Panc1 (cell line): ENCODE measurements at regions not wholly inside any gene's neighbourhood (a gene's known extent, or its start where the extent isn't known, plus 50 kb on each side); places are given as distances from the start of the nearest gene placed in this dataset.

Experiments used
- ATAC-seq: fragments of 200-7000 bp; cut with Tn5 transposase; 2 replicates; pipeline ENCODE4 v1.9.1; 2020; ENCODE audit warnings: mild to moderate bottlenecking, moderate library complexity
- BruUV-seq: library from RNA; stranded (reverse); fragments of 400-500 nt; replicated peaks from 2 replicates; lab custom pipeline; 2021; lab: Mats Ljungman, UMichigan
- CTCF ChIA-PET: fragments of 300-600 bp; sonication (Branson Sonifier 250); formaldehyde crosslinking; loops from one replicate; lab custom pipeline; 2022; ENCODE audit warnings: antibody characterized with exemption; lab: Charles Lee
- POLR2A ChIA-PET: fragments of 300-600 bp; sonication (Branson Sonifier 250); formaldehyde crosslinking; loops from one replicate; lab custom pipeline; 2022; ENCODE audit warnings: antibody characterized with exemption; lab: Charles Lee
- DNase-seq: peaks from one replicate; pipeline ENCODE4 v3.0.0-alpha.2; 2010; ENCODE audit warnings: low read depth, low spot score
- H3K27ac ChIP-seq: 2 replicates; pipeline ENCODE4 v1.5.1; 2011; ENCODE audit warnings: mild to moderate bottlenecking, low read length, inconsistent platforms
- H3K27me3 ChIP-seq: fragments of 200-500 bp; sonication (Bioruptor generic); 2 replicates; pipeline ENCODE4 v1.6.0; 2014; ENCODE audit warnings: low read length, inconsistent platforms; ENCODE audit not compliant: control insufficient read depth, insufficient read depth
- H3K36me3 ChIP-seq: fragments of 200-500 bp; sonication (Bioruptor generic); 2 replicates; pipeline ENCODE4 v1.5.1; 2014; ENCODE audit warnings: inconsistent platforms, mild to moderate bottlenecking, low read length, moderate library complexity; ENCODE audit not compliant: control insufficient read depth, insufficient read depth
- H3K4me1 ChIP-seq: 2 replicates; pipeline ENCODE4 v1.5.1; 2011; ENCODE audit warnings: inconsistent platforms, mild to moderate bottlenecking, low read length, moderate library complexity; ENCODE audit not compliant: control insufficient read depth, insufficient read depth
- H3K4me3 ChIP-seq, 2 experiments: 2 replicates each; pipeline ENCODE4 v1.5.1; 2011 to 2012; ENCODE audit warnings: low read depth in 2 of 2, low read length in 2 of 2, mild to moderate bottlenecking in 2 of 2, inconsistent platforms in 1 of 2, moderate library complexity in 1 of 2
- H3K9me3 ChIP-seq: fragments of 200-500 bp; sonication (Bioruptor generic); 2 replicates; pipeline ENCODE4 v1.5.1; 2014; ENCODE audit warnings: low read depth, mild to moderate bottlenecking, inconsistent platforms, low read length, moderate library complexity; ENCODE audit not compliant: control insufficient read depth, insufficient read depth
- POLR2AphosphoS5 ChIP-seq: IDR thresholded peaks from 2 replicates; pipeline ENCODE4 v1.6.1; 2012; ENCODE audit warnings: mild to moderate bottlenecking, low read depth, low read length, moderate library complexity
- SIN3A ChIP-seq: IDR thresholded peaks from 2 replicates; pipeline ENCODE4 v1.6.1; 2012; ENCODE audit warnings: low read depth, mild to moderate bottlenecking, low read length, moderate library complexity, borderline replicate concordance; ENCODE audit not compliant: insufficient read depth
- TCF7L2 ChIP-seq: IDR thresholded peaks from 2 replicates; pipeline ENCODE4 v1.6.1; 2011; ENCODE audit warnings: mild to moderate bottlenecking, low read depth, low read length, inconsistent platforms
- in situ Hi-C: cut with HindIII; loops from 2 replicates; pipeline ENCODE4 v1.10.0; 2016; ENCODE audit warnings: low sequenced_read_pairs, low pct_unique_long_range_greater_than_20kb
- intact Hi-C: fragments of 100-400 bp; cut with micrococcal nuclease; formaldehyde crosslinking; loops from one replicate; pipeline ENCODE4 v1.10.0; 2022; ENCODE audit not compliant: unreplicated experiment
- TF ChIP-seq, protein P1 (sequence below): fragments of 450-650 bp; IDR thresholded peaks from 2 replicates; pipeline ENCODE4 v1.5.1; 2017; ENCODE audit warnings: mild to moderate bottlenecking
- TF ChIP-seq, protein P2 (sequence below), 2 experiments: IDR thresholded peaks; 2 replicates each; pipeline ENCODE4 v1.6.1; 2011 to 2012; ENCODE audit warnings: low read depth in 2 of 2, control low read depth in 1 of 2, low read length in 1 of 2, mild to moderate bottlenecking in 1 of 2, moderate library complexity in 1 of 2; ENCODE audit not compliant: insufficient read depth in 1 of 2

DNA sequence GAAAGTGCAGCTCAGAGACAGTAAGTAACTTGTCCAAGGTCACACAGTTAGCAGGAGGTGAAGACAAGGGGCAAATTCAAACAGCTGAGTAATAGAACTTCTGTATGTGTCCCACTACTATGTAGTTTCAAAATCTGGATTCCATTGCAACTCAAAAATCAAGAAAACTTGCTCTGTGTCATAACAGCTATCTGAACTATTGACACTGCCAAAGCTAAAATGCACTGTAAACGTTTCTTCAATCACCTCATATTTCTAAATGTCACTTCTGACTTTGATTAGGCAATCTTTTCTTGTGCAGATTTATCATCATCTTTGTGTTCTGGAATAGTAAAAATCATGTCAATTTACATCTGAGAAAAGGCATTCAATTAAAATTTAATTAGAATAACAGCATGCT lies 957.6 kb downstream of the MRPL39 start:
- Histone ChIP-seq H3K4me3 (no peak overlapping the region), H3K27me3 (no peaks in the 10 kb centered on the region), H3K36me3 (no peaks in the 10 kb centered on the region), H3K9me3 (no peaks in the 10 kb centered on the region), H3K4me1 (no peaks in the 10 kb centered on the region), H3K27ac (no peak overlapping the region)
- in situ Hi-C loops: no loop called here
- CTCF ChIA-PET: no interaction called here
- intact Hi-C loops: no loop called here
- TF ChIP-seq TCF7L2: no peak
- no peak for TF ChIP-seq POLR2AphosphoS5
- no peak for TF ChIP-seq SIN3A
- TF ChIP-seq, protein P1, sequence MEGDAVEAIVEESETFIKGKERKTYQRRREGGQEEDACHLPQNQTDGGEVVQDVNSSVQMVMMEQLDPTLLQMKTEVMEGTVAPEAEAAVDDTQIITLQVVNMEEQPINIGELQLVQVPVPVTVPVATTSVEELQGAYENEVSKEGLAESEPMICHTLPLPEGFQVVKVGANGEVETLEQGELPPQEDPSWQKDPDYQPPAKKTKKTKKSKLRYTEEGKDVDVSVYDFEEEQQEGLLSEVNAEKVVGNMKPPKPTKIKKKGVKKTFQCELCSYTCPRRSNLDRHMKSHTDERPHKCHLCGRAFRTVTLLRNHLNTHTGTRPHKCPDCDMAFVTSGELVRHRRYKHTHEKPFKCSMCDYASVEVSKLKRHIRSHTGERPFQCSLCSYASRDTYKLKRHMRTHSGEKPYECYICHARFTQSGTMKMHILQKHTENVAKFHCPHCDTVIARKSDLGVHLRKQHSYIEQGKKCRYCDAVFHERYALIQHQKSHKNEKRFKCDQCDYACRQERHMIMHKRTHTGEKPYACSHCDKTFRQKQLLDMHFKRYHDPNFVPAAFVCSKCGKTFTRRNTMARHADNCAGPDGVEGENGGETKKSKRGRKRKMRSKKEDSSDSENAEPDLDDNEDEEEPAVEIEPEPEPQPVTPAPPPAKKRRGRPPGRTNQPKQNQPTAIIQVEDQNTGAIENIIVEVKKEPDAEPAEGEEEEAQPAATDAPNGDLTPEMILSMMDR: no peak
- TF ChIP-seq, protein P2, sequence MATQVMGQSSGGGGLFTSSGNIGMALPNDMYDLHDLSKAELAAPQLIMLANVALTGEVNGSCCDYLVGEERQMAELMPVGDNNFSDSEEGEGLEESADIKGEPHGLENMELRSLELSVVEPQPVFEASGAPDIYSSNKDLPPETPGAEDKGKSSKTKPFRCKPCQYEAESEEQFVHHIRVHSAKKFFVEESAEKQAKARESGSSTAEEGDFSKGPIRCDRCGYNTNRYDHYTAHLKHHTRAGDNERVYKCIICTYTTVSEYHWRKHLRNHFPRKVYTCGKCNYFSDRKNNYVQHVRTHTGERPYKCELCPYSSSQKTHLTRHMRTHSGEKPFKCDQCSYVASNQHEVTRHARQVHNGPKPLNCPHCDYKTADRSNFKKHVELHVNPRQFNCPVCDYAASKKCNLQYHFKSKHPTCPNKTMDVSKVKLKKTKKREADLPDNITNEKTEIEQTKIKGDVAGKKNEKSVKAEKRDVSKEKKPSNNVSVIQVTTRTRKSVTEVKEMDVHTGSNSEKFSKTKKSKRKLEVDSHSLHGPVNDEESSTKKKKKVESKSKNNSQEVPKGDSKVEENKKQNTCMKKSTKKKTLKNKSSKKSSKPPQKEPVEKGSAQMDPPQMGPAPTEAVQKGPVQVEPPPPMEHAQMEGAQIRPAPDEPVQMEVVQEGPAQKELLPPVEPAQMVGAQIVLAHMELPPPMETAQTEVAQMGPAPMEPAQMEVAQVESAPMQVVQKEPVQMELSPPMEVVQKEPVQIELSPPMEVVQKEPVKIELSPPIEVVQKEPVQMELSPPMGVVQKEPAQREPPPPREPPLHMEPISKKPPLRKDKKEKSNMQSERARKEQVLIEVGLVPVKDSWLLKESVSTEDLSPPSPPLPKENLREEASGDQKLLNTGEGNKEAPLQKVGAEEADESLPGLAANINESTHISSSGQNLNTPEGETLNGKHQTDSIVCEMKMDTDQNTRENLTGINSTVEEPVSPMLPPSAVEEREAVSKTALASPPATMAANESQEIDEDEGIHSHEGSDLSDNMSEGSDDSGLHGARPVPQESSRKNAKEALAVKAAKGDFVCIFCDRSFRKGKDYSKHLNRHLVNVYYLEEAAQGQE (IDR thresholded peaks at IDR 0.05; ENCODE audit: insufficient read depth in 1 of 2, low read depth in 2 of 2, low read length in 1 of 2): no peak
- ATAC-seq: no peak
- POLR2A ChIA-PET: no interaction called here
- BruUV-seq: no TSS peak
- no peak for DNase-seq

DNA sequence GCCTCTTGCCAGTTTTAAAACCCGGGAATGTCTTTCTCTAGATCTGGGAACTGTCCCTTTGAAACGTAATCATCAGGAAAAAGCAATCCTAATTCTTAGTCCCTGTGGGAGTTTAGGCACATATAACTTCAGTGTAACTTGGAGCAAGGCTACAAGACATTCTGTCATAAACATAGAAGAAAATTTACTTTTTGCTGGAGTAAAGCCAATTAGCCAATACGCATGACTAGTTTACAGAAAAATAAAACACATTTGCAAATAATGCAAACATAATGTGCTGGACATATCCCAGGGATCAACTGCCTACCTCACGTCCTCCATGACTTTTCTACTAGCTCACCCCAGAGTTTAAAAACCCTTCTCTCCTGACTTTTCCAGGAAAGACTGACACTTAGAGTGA lies 970.6 kb downstream of the MRPL39 start:
- ATAC-seq: no peak
- in situ Hi-C loops: no loop called here
- Histone ChIP-seq H3K4me3 (no peak overlapping the region), H3K9me3 (no peaks in the 10 kb centered on the region), H3K36me3 (no peaks in the 10 kb centered on the region), H3K27ac (no peak overlapping the region), H3K27me3 (no peaks in the 10 kb centered on the region), H3K4me1 (no peaks in the 10 kb centered on the region)
- intact Hi-C loops: no loop called here
- BruUV-seq: no TSS peak
- POLR2A ChIA-PET: no interaction called here
- CTCF ChIA-PET: no interaction called here
- no peak for DNase-seq
- TF ChIP-seq, protein P1: no peak
- TF ChIP-seq, protein P2 (IDR thresholded peaks at IDR 0.05; ENCODE audit: insufficient read depth in 1 of 2, low read depth in 2 of 2, low read length in 1 of 2): no peak
- TF ChIP-seq POLR2AphosphoS5 (no peak), TCF7L2 (no peak), SIN3A (no peak)
